WTC11 (cell line): ENCODE measurements at regions not wholly inside any gene's neighbourhood (a gene's known extent, or its start where the extent isn't known, plus 50 kb on each side); places are given as distances from the start of the nearest gene placed in this dataset.

Source experiments
- ATAC-seq: fragments of 200-7000 bp; cut with Tn5 transposase; 2 replicates; pipeline ENCODE4 v1.10.0; 2021; ENCODE audit warnings: mild to moderate bottlenecking, moderate library complexity
- CTCF ChIA-PET: fragments of 300-600 bp; sonication (Branson Sonifier 250); formaldehyde crosslinking; loops from one replicate; lab custom pipeline; 2021; ENCODE audit warnings: antibody characterized with exemption; lab: Charles Lee
- POLR2A ChIA-PET: fragments of 350-600 bp; sonication (Branson Sonifier 250); formaldehyde crosslinking; loops from one replicate; lab custom pipeline; 2021; ENCODE audit warnings: antibody characterized with exemption; lab: Charles Lee
- DNase-seq: peaks from one replicate; pipeline ENCODE4 v3.0.0; 2021; ENCODE audit warnings: low spot score
- H3K27ac Mint-ChIP-seq: 2 replicates; pipeline ENCODE4 v1.8.0; 2021; ENCODE audit warnings: mixed read lengths
- H3K27me3 Mint-ChIP-seq: 2 replicates; pipeline ENCODE4 v1.8.0; 2021; ENCODE audit warnings: low read depth, mild to moderate bottlenecking, moderate library complexity, mixed read lengths
- H3K36me3 Mint-ChIP-seq: 2 replicates; pipeline ENCODE4 v1.8.0; 2021; ENCODE audit warnings: mixed read lengths
- H3K4me1 Mint-ChIP-seq: 2 replicates; pipeline ENCODE4 v1.8.0; 2022; ENCODE audit warnings: mixed read lengths
- H3K4me3 Mint-ChIP-seq: 2 replicates; pipeline ENCODE4 v1.8.0; 2021; ENCODE audit warnings: mild to moderate bottlenecking, moderate library complexity, mixed read lengths
- H3K9me3 Mint-ChIP-seq: 2 replicates; pipeline ENCODE4 v1.8.0; 2021; ENCODE audit warnings: mixed read lengths
- ARID4B ChIP-seq: sonication (generic); formaldehyde crosslinking; IDR thresholded peaks from 2 replicates; pipeline ENCODE4 v1.8.0; 2023; ENCODE audit warnings: missing genetic modification reagents, mild to moderate bottlenecking, borderline replicate concordance
- FOXK1 ChIP-seq: sonication (generic); formaldehyde crosslinking; IDR thresholded peaks from 2 replicates; pipeline ENCODE4 v1.8.0; 2022; ENCODE audit warnings: mild to moderate bottlenecking, moderate library complexity, missing genetic modification reagents
- GABPB1 ChIP-seq: sonication (generic); formaldehyde crosslinking; IDR thresholded peaks from 2 replicates; pipeline ENCODE4 v1.8.1; 2023; ENCODE audit warnings: mild to moderate bottlenecking, missing genetic modification reagents
- GTF2I ChIP-seq: fragments of 250-450 bp; sonication (Bioruptor Pico); conservative IDR thresholded peaks from 2 replicates; pipeline ENCODE4 v1.4.0; 2021; ENCODE audit warnings: mild to moderate bottlenecking
- HMGXB4 ChIP-seq: sonication (generic); formaldehyde crosslinking; IDR thresholded peaks from 2 replicates; pipeline ENCODE4 v1.8.1; 2023; ENCODE audit warnings: mild to moderate bottlenecking, moderate library complexity, missing genetic modification reagents
- IRF2 ChIP-seq: sonication (generic); formaldehyde crosslinking; IDR thresholded peaks from 2 replicates; pipeline ENCODE4 v1.8.0; 2022; ENCODE audit warnings: low read depth, missing genetic modification reagents, borderline replicate concordance
- NR3C1 ChIP-seq: sonication (generic); formaldehyde crosslinking; conservative IDR thresholded peaks from 2 replicates; pipeline ENCODE4 v1.8.1; 2023; ENCODE audit warnings: low read depth, mild to moderate bottlenecking, missing genetic modification reagents
- OVOL2 ChIP-seq: fragments of 250-450 bp; sonication (Bioruptor Pico); IDR thresholded peaks from 2 replicates; pipeline ENCODE4 v1.9.0; 2021; ENCODE audit warnings: mild to moderate bottlenecking, borderline replicate concordance
- ZNF121 ChIP-seq: sonication (generic); formaldehyde crosslinking; IDR thresholded peaks from 2 replicates; pipeline ENCODE4 v1.8.0; 2023; ENCODE audit warnings: missing genetic modification reagents
- ZNF232 ChIP-seq: sonication (generic); formaldehyde crosslinking; IDR thresholded peaks from 2 replicates; pipeline ENCODE4 v1.8.0; 2022; ENCODE audit warnings: mild to moderate bottlenecking, missing genetic modification reagents
- ZNF532 ChIP-seq: fragments of 250-450 bp; sonication (Bioruptor Pico); IDR thresholded peaks from 2 replicates; pipeline ENCODE4 v1.9.0; 2021; ENCODE audit warnings: mild to moderate bottlenecking, borderline replicate concordance
- TF ChIP-seq, protein P1 (sequence below): sonication (generic); formaldehyde crosslinking; IDR thresholded peaks from 2 replicates; pipeline ENCODE4 v1.8.0; 2022; ENCODE audit warnings: mild to moderate bottlenecking, missing genetic modification reagents
- TF ChIP-seq, protein P2 (sequence below): fragments of 250-450 bp; sonication (Bioruptor Pico); IDR thresholded peaks from 2 replicates; pipeline ENCODE4 v1.8.0; 2021; ENCODE audit warnings: mild to moderate bottlenecking
- TF ChIP-seq, protein P3 (sequence below): sonication (generic); formaldehyde crosslinking; IDR thresholded peaks from 2 replicates; pipeline ENCODE4 v1.8.1; 2023; ENCODE audit warnings: mild to moderate bottlenecking, missing genetic modification reagents, borderline replicate concordance

DNA sequence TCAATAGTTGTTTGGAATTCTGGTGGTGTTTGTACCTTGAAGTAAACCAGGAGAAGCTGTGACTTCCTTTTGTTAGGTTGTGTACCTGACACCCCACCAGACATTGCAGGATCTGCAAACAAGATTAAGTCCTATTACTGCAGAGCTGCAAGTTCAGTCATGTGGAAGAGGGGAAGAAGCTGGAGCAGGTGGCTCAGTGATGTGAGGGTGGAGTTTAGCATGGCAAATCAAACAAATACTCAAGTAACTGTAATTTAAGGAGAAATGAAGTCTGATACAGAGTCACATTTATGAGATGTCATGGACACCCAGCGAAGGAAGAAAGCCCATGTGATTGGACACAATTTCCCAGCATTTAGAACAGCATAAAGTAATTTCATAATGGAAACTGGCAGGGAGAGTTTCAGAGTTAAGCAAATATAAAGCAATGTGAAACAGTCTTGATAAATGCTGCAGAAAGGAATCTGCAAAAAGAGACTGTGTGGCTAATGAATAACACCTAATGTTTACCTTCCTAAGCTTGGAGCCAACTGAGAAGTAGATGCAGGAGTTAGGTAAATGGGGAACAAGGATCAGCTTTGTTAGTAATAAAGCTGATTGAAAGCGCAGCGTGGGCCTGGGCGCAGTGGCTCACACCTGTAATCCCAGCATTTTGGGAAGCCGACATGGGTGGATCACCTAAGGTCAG, 249.1 kb downstream of the GBA3 start:
- ChIA-PET CTCF (interaction anchor here (1.3 kb wide), 1 partner anchor 44 kb away, joined by 4 read pairs; no protein-coding TSS in a partner anchor), POLR2A (no interaction called here)
- Mint-ChIP-seq H3K27me3 (peaks cover 86% of the 10 kb centered on the region), H3K36me3 (no peaks in the 10 kb centered on the region), H3K27ac (no peak overlapping the region), H3K4me3 (no peak overlapping the region), H3K4me1 (peaks cover 27% of the 10 kb centered on the region), H3K9me3 (no peaks in the 10 kb centered on the region)
- ATAC-seq, result no peak
- TF ChIP-seq HMGXB4 (CRISPR knock-in tag) (no peak), NR3C1 (CRISPR knock-in tag) (no peak), GTF2I (no peak), ZNF532 (no peak), ARID4B (CRISPR knock-in tag) (no peak), OVOL2 (CRISPR knock-in tag) (no peak), ZNF232 (CRISPR knock-in tag) (no peak), FOXK1 (CRISPR knock-in tag) (no peak), GABPB1 (CRISPR knock-in tag) (no peak), ZNF121 (CRISPR knock-in tag) (no peak)
- TF ChIP-seq, protein P1, sequence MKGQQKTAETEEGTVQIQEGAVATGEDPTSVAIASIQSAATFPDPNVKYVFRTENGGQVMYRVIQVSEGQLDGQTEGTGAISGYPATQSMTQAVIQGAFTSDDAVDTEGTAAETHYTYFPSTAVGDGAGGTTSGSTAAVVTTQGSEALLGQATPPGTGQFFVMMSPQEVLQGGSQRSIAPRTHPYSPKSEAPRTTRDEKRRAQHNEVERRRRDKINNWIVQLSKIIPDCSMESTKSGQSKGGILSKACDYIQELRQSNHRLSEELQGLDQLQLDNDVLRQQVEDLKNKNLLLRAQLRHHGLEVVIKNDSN (CRISPR knock-in tag), result no peak
- TF ChIP-seq, protein P2, sequence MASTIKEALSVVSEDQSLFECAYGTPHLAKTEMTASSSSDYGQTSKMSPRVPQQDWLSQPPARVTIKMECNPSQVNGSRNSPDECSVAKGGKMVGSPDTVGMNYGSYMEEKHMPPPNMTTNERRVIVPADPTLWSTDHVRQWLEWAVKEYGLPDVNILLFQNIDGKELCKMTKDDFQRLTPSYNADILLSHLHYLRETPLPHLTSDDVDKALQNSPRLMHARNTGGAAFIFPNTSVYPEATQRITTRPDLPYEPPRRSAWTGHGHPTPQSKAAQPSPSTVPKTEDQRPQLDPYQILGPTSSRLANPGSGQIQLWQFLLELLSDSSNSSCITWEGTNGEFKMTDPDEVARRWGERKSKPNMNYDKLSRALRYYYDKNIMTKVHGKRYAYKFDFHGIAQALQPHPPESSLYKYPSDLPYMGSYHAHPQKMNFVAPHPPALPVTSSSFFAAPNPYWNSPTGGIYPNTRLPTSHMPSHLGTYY (CRISPR knock-in tag), result no peak
- DNase-seq, result no peak

GRCh38 chr4:22932326-22932725, 239.6 kb downstream of the GBA3 start:
- no peak overlapping the region for H3K27ac Mint-ChIP-seq
- H3K4me1 Mint-ChIP-seq, result no peaks in the 10 kb centered on the region
- H3K4me3 Mint-ChIP-seq, result no peak overlapping the region
- no peaks in the 10 kb centered on the region; the same call in 1 of the 2 replicates for H3K27me3 Mint-ChIP-seq
- H3K36me3 Mint-ChIP-seq, result no peaks in the 10 kb centered on the region
- H3K9me3 Mint-ChIP-seq, result peaks cover 8% of the 10 kb centered on the region
- ChIA-PET CTCF (no interaction called here), POLR2A (no interaction called here)
- ATAC-seq (no peak), DNase-seq (no peak)
- no peak for TF ChIP-seq HMGXB4 (CRISPR knock-in tag)
- TF ChIP-seq, protein P3, sequence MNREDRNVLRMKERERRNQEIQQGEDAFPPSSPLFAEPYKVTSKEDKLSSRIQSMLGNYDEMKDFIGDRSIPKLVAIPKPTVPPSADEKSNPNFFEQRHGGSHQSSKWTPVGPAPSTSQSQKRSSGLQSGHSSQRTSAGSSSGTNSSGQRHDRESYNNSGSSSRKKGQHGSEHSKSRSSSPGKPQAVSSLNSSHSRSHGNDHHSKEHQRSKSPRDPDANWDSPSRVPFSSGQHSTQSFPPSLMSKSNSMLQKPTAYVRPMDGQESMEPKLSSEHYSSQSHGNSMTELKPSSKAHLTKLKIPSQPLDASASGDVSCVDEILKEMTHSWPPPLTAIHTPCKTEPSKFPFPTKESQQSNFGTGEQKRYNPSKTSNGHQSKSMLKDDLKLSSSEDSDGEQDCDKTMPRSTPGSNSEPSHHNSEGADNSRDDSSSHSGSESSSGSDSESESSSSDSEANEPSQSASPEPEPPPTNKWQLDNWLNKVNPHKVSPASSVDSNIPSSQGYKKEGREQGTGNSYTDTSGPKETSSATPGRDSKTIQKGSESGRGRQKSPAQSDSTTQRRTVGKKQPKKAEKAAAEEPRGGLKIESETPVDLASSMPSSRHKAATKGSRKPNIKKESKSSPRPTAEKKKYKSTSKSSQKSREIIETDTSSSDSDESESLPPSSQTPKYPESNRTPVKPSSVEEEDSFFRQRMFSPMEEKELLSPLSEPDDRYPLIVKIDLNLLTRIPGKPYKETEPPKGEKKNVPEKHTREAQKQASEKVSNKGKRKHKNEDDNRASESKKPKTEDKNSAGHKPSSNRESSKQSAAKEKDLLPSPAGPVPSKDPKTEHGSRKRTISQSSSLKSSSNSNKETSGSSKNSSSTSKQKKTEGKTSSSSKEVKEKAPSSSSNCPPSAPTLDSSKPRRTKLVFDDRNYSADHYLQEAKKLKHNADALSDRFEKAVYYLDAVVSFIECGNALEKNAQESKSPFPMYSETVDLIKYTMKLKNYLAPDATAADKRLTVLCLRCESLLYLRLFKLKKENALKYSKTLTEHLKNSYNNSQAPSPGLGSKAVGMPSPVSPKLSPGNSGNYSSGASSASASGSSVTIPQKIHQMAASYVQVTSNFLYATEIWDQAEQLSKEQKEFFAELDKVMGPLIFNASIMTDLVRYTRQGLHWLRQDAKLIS (CRISPR knock-in tag), result no peak
- TF ChIP-seq IRF2 (CRISPR knock-in tag), result no peak
